Astrocyte (in vitro differentiated cells and primary cell): ENCODE measurements at regions not wholly inside any gene's neighbourhood (a gene's known extent, or its start where the extent isn't known, plus 50 kb on each side); places are given as distances from the start of the nearest gene placed in this dataset.

ENCODE experiments used
- DNase-seq: peaks from one replicate; pipeline ENCODE4 v3.0.0-alpha.2; 2010; ENCODE audit warnings: low read depth
- FAIRE-seq: peaks from 2 replicates; lab custom pipeline; 2011; peaks lifted over from hg19 to GRCh38; lab: Jason Lieb, UNC
- H2AFZ ChIP-seq: 2 replicates; pipeline ENCODE4 v1.6.0; 2012; ENCODE audit warnings: low read depth, low read length, inconsistent platforms
- H3K27ac ChIP-seq: 2 replicates; pipeline ENCODE4 v1.5.1; 2011; ENCODE audit warnings: low read depth, low read length, inconsistent platforms
- H3K27me3 ChIP-seq: 2 replicates; pipeline ENCODE4 v1.6.0; 2011; ENCODE audit warnings: low read length, inconsistent platforms; ENCODE audit not compliant: insufficient read depth
- H3K36me3 ChIP-seq: 2 replicates; pipeline ENCODE4 v1.5.1; 2011; ENCODE audit warnings: low read length, inconsistent platforms; ENCODE audit not compliant: insufficient read depth
- H3K4me1 ChIP-seq: 2 replicates; pipeline ENCODE4 v1.5.1; 2011; ENCODE audit warnings: low read length, inconsistent platforms; ENCODE audit not compliant: insufficient read depth
- H3K4me2 ChIP-seq: 2 replicates; pipeline ENCODE4 v1.6.0; 2012; ENCODE audit warnings: low read length, inconsistent platforms
- H3K4me3 ChIP-seq: 2 replicates; pipeline ENCODE4 v1.5.1; 2011; ENCODE audit warnings: low read depth, mild to moderate bottlenecking, low read length, inconsistent platforms; ENCODE audit not compliant: insufficient read depth
- H3K79me2 ChIP-seq: 2 replicates; pipeline ENCODE4 v1.6.0; 2012; ENCODE audit warnings: mild to moderate bottlenecking, low read length, inconsistent platforms; ENCODE audit not compliant: insufficient read depth
- H3K9ac ChIP-seq: 2 replicates; pipeline ENCODE4 v1.6.0; 2012; ENCODE audit warnings: mild to moderate bottlenecking, low read length, inconsistent platforms
- H3K9me3 ChIP-seq: 2 replicates; pipeline ENCODE4 v1.5.1; 2012; ENCODE audit warnings: low read depth, mild to moderate bottlenecking, low read length, inconsistent platforms; ENCODE audit not compliant: insufficient read depth
- H4K20me1 ChIP-seq: 2 replicates; pipeline ENCODE4 v1.6.0; 2012; ENCODE audit warnings: low read length, inconsistent platforms; ENCODE audit not compliant: insufficient read depth
- H3K27ac Mint-ChIP-seq: one replicate; pipeline ENCODE4 v1.8.0; 2021; ENCODE audit warnings: mild to moderate bottlenecking, mixed read lengths; ENCODE audit not compliant: unreplicated experiment
- H3K27me3 Mint-ChIP-seq: one replicate; pipeline ENCODE4 v1.8.0; 2021; ENCODE audit warnings: low read depth, mixed read lengths; ENCODE audit not compliant: unreplicated experiment
- H3K36me3 Mint-ChIP-seq: one replicate; pipeline ENCODE4 v1.8.0; 2021; ENCODE audit warnings: low read depth, mixed read lengths; ENCODE audit not compliant: unreplicated experiment
- H3K4me1 Mint-ChIP-seq: one replicate; pipeline ENCODE4 v1.8.0; 2021; ENCODE audit warnings: low read depth, mixed read lengths; ENCODE audit not compliant: unreplicated experiment
- H3K4me3 Mint-ChIP-seq: one replicate; pipeline ENCODE4 v1.8.0; 2021; ENCODE audit warnings: mild to moderate bottlenecking, moderate library complexity, mixed read lengths; ENCODE audit not compliant: unreplicated experiment
- H3K9me3 Mint-ChIP-seq: one replicate; pipeline ENCODE4 v1.8.0; 2021; ENCODE audit warnings: mild to moderate bottlenecking, mixed read lengths; ENCODE audit not compliant: unreplicated experiment
- EZH2 ChIP-seq: IDR thresholded peaks from 2 replicates; pipeline ENCODE4 v1.6.1; 2012; ENCODE audit warnings: mild to moderate bottlenecking, low read length, inconsistent platforms; ENCODE audit not compliant: insufficient read depth
- TF ChIP-seq, protein P1 (sequence below): IDR thresholded peaks from 2 replicates; pipeline ENCODE4 v1.5.1; 2011; ENCODE audit warnings: low read depth, mild to moderate bottlenecking, inconsistent platforms, low read length, moderate library complexity; ENCODE audit not compliant: insufficient read depth

DNA sequence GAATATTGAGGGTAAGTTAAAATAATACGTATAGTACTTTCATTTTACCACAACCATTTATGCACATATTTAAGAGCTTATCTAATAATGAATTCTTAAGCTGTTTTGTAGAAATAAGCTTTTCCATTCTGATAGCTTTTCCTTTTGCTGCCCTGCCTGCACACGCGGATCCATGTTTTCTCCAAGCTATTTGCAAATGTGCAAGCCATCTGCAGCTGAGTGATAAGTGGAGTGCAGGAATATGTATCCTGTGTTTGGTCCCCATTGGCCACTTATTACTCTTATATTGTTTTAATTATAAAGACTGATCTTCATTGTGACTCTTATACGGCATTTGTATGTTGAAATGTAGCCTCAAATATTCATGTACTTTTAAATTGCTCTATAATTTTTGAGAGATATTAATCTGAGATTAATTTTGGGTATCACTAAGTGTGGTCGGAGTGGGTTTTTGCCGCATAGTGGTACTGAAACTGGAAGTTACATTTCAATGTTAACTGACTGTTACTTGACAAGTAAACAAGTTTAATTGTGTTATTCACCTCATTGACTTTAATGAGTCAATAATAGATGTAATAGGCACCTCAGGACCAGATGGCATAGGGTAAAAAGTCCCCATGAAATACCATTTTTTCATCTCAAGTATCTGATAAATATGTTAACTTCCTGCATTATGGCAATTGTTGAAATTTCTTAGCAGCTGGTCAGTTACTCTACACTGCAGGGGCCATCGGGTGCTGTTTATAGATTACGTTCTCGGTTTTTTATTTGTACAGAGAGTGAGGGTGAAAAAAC is 1567.4 kb downstream of the EFNB2 start:
- H4K20me1 ChIP-seq = no peaks in the 10 kb centered on the region
- no peaks in the 10 kb centered on the region for H3K4me1 Mint-ChIP-seq
- no peak overlapping the region for H3K27ac Mint-ChIP-seq
- FAIRE-seq = no peak
- H3K9me3 ChIP-seq = no peaks in the 10 kb centered on the region
- no peak overlapping the region for H3K9ac ChIP-seq
- no peaks in the 10 kb centered on the region for H3K27me3 Mint-ChIP-seq
- no peak overlapping the region for H3K4me2 ChIP-seq
- no peaks in the 10 kb centered on the region for H3K79me2 ChIP-seq
- no peaks in the 10 kb centered on the region for H3K27me3 ChIP-seq
- no peak overlapping the region for H3K4me3 ChIP-seq
- H3K9me3 Mint-ChIP-seq = no peaks in the 10 kb centered on the region
- H2AFZ ChIP-seq = no peak overlapping the region
- no peak overlapping the region for H3K4me3 Mint-ChIP-seq
- no peak for DNase-seq
- H3K36me3 Mint-ChIP-seq = no peaks in the 10 kb centered on the region
- no peaks in the 10 kb centered on the region for H3K4me1 ChIP-seq
- TF ChIP-seq EZH2 = no peak
- TF ChIP-seq, protein P1, sequence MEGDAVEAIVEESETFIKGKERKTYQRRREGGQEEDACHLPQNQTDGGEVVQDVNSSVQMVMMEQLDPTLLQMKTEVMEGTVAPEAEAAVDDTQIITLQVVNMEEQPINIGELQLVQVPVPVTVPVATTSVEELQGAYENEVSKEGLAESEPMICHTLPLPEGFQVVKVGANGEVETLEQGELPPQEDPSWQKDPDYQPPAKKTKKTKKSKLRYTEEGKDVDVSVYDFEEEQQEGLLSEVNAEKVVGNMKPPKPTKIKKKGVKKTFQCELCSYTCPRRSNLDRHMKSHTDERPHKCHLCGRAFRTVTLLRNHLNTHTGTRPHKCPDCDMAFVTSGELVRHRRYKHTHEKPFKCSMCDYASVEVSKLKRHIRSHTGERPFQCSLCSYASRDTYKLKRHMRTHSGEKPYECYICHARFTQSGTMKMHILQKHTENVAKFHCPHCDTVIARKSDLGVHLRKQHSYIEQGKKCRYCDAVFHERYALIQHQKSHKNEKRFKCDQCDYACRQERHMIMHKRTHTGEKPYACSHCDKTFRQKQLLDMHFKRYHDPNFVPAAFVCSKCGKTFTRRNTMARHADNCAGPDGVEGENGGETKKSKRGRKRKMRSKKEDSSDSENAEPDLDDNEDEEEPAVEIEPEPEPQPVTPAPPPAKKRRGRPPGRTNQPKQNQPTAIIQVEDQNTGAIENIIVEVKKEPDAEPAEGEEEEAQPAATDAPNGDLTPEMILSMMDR = no peak
- H3K27ac ChIP-seq = no peak overlapping the region
- no peaks in the 10 kb centered on the region for H3K36me3 ChIP-seq

DNA sequence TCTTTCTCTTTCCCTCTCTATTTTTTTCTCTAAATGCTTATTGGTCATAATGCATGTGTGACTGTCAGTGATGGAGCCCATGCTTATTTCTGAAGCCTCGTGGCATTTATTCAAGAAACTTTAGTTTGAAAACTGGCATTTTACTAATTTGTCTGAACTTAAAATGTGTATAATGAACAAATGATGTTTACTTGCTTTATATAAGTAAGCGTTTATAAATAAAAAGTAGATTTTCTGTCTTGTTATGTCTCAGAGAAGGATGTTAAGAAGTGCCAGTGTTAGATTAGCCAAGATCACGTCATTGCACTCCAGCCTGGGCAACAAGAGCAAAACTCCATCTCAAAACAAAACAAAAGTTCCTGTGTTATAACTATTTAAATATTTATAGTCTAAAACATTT is 1568.1 kb downstream of the EFNB2 start:
- Histone ChIP-seq H3K4me1 (no peaks in the 10 kb centered on the region), H3K79me2 (no peaks in the 10 kb centered on the region), H3K36me3 (no peaks in the 10 kb centered on the region), H3K4me3 (no peak overlapping the region), H3K4me2 (no peak overlapping the region), H4K20me1 (no peaks in the 10 kb centered on the region), H2AFZ (no peak overlapping the region), H3K9ac (no peak overlapping the region), H3K27ac (no peak overlapping the region), H3K9me3 (no peaks in the 10 kb centered on the region), H3K27me3 (no peaks in the 10 kb centered on the region)
- Mint-ChIP-seq H3K4me1 (no peaks in the 10 kb centered on the region), H3K27me3 (no peaks in the 10 kb centered on the region), H3K9me3 (no peaks in the 10 kb centered on the region), H3K4me3 (no peak overlapping the region), H3K27ac (no peak overlapping the region), H3K36me3 (no peaks in the 10 kb centered on the region)
- TF ChIP-seq EZH2 = no peak
- TF ChIP-seq, protein P1 = no peak
- DNase-seq = no peak
- FAIRE-seq = no peak

DNA sequence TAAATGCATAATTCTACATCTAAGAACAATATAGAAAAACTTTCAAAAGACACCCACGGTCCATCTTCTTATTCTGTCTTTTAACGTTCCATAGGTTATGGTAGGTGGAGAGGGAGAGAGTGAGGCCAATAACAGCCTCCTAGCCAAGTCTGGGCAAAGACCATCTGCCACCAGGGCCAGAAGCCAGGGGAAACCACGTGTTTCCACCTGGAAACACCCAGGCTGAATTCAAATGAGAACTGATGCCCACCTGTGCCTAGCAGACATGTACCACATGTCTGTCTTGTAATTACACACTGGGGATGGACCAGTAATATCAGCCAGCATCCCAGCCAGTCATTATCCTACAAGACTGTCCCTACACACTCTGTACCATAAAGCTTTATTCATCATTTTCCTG is 1573.1 kb downstream of the EFNB2 start:
- H2AFZ ChIP-seq = no peak overlapping the region
- H3K4me1 ChIP-seq = no peaks in the 10 kb centered on the region
- FAIRE-seq (no peak), DNase-seq (no peak)
- no peak overlapping the region for H3K4me3 ChIP-seq
- Mint-ChIP-seq H3K27me3 (no peaks in the 10 kb centered on the region), H3K36me3 (no peaks in the 10 kb centered on the region), H3K4me1 (no peaks in the 10 kb centered on the region), H3K9me3 (peaks cover 5% of the 10 kb centered on the region), H3K4me3 (no peak overlapping the region), H3K27ac (no peak overlapping the region)
- no peaks in the 10 kb centered on the region for H3K9me3 ChIP-seq
- H3K4me2 ChIP-seq = no peak overlapping the region
- no peak for TF ChIP-seq EZH2
- TF ChIP-seq, protein P1 = no peak
- no peak overlapping the region for H3K27ac ChIP-seq
- H3K9ac ChIP-seq = no peak overlapping the region
- H3K79me2 ChIP-seq = no peaks in the 10 kb centered on the region
- H3K27me3 ChIP-seq = no peaks in the 10 kb centered on the region
- no peaks in the 10 kb centered on the region for H3K36me3 ChIP-seq
- no peaks in the 10 kb centered on the region for H4K20me1 ChIP-seq
